Thyroid gland (tissue), 4 donors: ENCODE measurements at regions not wholly inside any gene's neighbourhood (a gene's known extent, or its start where the extent isn't known, plus 50 kb on each side); places are given as distances from the start of the nearest gene placed in this dataset.

Experiments used
- CTCF ChIP-seq, 6 experiments: fragments of 200-600 bp in 3 of 6; fragments of 450-650 bp in 3 of 6; sonication (generic) in 3 of 6; IDR thresholded peaks; one replicate each; pipeline ENCODE4 v1.5.1; 2016 to 2019; ENCODE audit warnings: antibody characterized with exemption in 6 of 6, mild to moderate bottlenecking in 2 of 6, inconsistent platforms in 1 of 6, moderate library complexity in 1 of 6
- POLR2A ChIP-seq, 2 donors: fragments of 450-650 bp; IDR thresholded peaks; one replicate each; pipeline ENCODE4 v1.6.1; 2017; ENCODE audit warnings: antibody characterized with exemption in 2 of 2, mild to moderate bottlenecking in 2 of 2, moderate library complexity in 1 of 2

- TF ChIP-seq POLR2A (IDR thresholded peaks at IDR 0.05): no peak
- TF ChIP-seq CTCF (IDR thresholded peaks at IDR 0.05): no peak
Measured at GRCh38 chr18:2325308-2325849, 245.9 kb downstream of the METTL4 start.
